ENCODE measurements at regions not wholly inside any gene's neighbourhood (a gene's known extent, or its start where the extent isn't known, plus 50 kb on each side); places are given as distances from the start of the nearest gene placed in this dataset.

DNA sequence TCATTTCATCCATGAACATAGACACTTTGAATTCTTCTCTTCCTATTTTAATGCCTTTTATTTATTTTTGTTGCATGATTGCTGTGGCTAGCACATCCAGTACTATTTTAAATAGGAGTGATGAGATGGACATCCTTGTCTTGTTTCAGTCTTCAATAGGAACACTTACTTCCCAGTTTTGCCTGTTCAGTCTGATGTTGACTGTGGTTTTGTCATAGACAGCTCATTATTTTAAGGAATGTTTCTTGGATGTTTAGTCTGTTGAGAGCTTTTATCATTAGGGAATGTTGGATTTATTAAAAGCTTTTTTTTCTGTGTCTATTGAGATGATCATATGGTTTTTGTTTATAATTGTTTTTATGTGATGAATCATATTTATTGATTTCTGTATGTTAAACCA is 586.6 kb downstream of the SLITRK1 start:
- DNase-seq (ENCODE audit: low spot score) (no peak), ATAC-seq (no peak)
- Histone ChIP-seq H3K27ac (ENCODE audit: low read depth) (no peak overlapping the region), H3K9me2 (ENCODE audit: insufficient read depth) (no peaks in the 10 kb centered on the region), H4K20me1 (replicated peaks; ENCODE audit: insufficient read depth) (no peaks in the 10 kb centered on the region), H3F3A (replicated peaks; ENCODE audit: low read depth) (no peaks in the 10 kb centered on the region), H2AFZ (no peak overlapping the region), H3K36me3 (ENCODE audit: insufficient read depth) (no peaks in the 10 kb centered on the region), H3K27me3 (ENCODE audit: insufficient read depth) (no peaks in the 10 kb centered on the region), H3K4me3 (no peak overlapping the region), H3K79me2 (replicated peaks; ENCODE audit: insufficient read depth) (no peaks in the 10 kb centered on the region), H3K4me2 (no peak overlapping the region), H3K4me1 (ENCODE audit: insufficient read depth) (peaks cover 12% of the 10 kb centered on the region)
- Mint-ChIP-seq H3K9me3 (peaks cover 9% of the 10 kb centered on the region; the same call in 2 of the 3 replicates), H3K27ac (no peak overlapping the region), H3K36me3 (ENCODE audit: low read depth) (no peaks in the 10 kb centered on the region; the same call in 2 of the 3 replicates), H3K27me3 (ENCODE audit: insufficient read depth, low read depth, poor library complexity) (no peaks in the 10 kb centered on the region), H3K4me3 (no peak overlapping the region), H3K4me1 (peaks cover 5% of the 10 kb centered on the region; the same call in 1 of the 3 replicates)
- TF ChIP-seq REST (IDR thresholded peaks at IDR 0.05; ENCODE audit: unreplicated experiment): no peak
- TF ChIP-seq ETS1 (IDR thresholded peaks at IDR 0.05): no peak
- no peak for TF ChIP-seq CREB1 (CRISPR knock-in tag; IDR thresholded peaks at IDR 0.05; ENCODE audit: low read depth)
- no peak for TF ChIP-seq JUNB (IDR thresholded peaks at IDR 0.05; ENCODE audit: unreplicated experiment)
- TF ChIP-seq, protein P1, sequence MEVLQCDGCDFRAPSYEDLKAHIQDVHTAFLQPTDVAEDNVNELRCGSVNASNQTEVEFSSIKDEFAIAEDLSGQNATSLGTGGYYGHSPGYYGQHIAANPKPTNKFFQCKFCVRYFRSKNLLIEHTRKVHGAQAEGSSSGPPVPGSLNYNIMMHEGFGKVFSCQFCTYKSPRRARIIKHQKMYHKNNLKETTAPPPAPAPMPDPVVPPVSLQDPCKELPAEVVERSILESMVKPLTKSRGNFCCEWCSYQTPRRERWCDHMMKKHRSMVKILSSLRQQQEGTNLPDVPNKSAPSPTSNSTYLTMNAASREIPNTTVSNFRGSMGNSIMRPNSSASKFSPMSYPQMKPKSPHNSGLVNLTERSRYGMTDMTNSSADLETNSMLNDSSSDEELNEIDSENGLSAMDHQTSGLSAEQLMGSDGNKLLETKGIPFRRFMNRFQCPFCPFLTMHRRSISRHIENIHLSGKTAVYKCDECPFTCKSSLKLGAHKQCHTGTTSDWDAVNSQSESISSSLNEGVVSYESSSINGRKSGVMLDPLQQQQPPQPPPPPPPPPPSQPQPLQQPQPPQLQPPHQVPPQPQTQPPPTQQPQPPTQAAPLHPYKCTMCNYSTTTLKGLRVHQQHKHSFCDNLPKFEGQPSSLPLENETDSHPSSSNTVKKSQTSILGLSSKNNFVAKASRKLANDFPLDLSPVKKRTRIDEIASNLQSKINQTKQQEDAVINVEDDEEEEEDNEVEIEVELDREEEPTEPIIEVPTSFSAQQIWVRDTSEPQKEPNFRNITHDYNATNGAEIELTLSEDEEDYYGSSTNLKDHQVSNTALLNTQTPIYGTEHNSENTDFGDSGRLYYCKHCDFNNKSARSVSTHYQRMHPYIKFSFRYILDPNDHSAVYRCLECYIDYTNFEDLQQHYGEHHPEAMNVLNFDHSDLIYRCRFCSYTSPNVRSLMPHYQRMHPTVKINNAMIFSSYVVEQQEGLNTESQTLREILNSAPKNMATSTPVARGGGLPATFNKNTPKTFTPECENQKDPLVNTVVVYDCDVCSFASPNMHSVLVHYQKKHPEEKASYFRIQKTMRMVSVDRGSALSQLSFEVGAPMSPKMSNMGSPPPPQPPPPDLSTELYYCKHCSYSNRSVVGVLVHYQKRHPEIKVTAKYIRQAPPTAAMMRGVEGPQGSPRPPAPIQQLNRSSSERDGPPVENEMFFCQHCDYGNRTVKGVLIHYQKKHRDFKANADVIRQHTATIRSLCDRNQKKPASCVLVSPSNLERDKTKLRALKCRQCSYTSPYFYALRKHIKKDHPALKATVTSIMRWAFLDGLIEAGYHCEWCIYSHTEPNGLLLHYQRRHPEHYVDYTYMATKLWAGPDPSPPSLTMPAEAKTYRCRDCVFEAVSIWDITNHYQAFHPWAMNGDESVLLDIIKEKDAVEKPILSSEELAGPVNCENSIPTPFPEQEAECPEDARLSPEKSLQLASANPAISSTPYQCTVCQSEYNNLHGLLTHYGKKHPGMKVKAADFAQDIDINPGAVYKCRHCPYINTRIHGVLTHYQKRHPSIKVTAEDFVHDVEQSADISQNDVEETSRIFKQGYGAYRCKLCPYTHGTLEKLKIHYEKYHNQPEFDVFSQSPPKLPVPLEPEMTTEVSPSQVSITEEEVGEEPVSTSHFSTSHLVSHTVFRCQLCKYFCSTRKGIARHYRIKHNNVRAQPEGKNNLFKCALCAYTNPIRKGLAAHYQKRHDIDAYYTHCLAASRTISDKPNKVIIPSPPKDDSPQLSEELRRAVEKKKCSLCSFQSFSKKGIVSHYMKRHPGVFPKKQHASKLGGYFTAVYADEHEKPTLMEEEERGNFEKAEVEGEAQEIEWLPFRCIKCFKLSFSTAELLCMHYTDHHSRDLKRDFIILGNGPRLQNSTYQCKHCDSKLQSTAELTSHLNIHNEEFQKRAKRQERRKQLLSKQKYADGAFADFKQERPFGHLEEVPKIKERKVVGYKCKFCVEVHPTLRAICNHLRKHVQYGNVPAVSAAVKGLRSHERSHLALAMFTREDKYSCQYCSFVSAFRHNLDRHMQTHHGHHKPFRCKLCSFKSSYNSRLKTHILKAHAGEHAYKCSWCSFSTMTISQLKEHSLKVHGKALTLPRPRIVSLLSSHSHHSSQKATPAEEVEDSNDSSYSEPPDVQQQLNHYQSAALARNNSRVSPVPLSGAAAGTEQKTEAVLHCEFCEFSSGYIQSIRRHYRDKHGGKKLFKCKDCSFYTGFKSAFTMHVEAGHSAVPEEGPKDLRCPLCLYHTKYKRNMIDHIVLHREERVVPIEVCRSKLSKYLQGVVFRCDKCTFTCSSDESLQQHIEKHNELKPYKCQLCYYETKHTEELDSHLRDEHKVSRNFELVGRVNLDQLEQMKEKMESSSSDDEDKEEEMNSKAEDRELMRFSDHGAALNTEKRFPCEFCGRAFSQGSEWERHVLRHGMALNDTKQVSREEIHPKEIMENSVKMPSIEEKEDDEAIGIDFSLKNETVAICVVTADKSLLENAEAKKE (CRISPR knock-in tag; IDR thresholded peaks at IDR 0.05): no peak
- TF ChIP-seq EZH2phosphoT487 (IDR thresholded peaks at IDR 0.05; ENCODE audit: unreplicated experiment): no peak
- TF ChIP-seq STAT1 (IDR thresholded peaks at IDR 0.05; ENCODE audit: unreplicated experiment): no peak
- no peak for TF ChIP-seq ZNF114 (CRISPR knock-in tag; IDR thresholded peaks at IDR 0.05)
- TF ChIP-seq NANOG (IDR thresholded peaks at IDR 0.05; ENCODE audit: borderline replicate concordance): no peak
- TF ChIP-seq ZNF331 (CRISPR knock-in tag; IDR thresholded peaks at IDR 0.05; ENCODE audit: low read depth): no peak
- TF ChIP-seq EZH2 (IDR thresholded peaks at IDR 0.05; ENCODE audit: low read depth, unreplicated experiment): no peak
